ENCODE measurements at regions not wholly inside any gene's neighbourhood (a gene's known extent, or its start where the extent isn't known, plus 50 kb on each side); places are given as distances from the start of the nearest gene placed in this dataset.
"Not testable (repeated sequence)": the region's sequence is repeated elsewhere in the genome, so short reads cannot be mapped to it uniquely, and the experiment has no call there.

DNA sequence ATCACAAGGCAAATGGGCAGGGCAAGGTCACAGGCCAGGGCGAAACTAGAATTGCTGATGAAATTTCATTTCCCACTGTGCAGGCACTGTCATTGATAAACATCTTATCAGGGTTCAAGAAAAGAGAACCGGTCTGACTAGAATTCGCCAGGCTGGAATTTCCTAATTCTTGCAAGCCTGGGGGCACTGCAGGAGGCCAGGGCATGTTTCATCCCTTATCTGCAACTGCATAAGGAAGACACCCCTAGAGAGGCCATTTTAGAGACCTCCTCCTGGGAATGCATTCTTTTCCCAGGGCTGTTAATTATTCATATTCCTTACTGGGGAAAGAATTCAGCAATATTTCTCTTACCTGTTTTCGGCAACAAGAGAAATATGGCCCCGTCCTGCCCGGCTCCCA is 266.2 kb upstream of the CYLC2 start:
- DNase-seq, result no peak

DNA sequence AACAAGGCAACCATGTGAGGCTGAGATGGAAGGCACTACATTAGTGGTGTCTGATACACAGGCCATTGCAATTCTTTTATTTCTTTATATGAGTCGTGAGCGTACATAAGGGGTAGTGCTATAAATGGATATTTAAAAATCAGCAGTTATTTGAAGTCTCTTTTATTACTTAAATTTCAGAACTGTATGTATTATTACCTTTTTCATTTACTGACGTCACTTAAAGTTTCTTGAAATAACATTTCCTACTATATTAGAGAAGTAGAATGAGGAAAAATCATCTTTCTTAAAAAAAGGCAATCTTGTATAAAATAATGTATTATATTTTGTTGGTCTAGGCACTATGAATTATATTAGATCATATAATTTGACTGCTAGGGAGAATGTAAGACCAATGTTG is 280.9 kb upstream of the CYLC2 start:
- no peak for DNase-seq

DNA sequence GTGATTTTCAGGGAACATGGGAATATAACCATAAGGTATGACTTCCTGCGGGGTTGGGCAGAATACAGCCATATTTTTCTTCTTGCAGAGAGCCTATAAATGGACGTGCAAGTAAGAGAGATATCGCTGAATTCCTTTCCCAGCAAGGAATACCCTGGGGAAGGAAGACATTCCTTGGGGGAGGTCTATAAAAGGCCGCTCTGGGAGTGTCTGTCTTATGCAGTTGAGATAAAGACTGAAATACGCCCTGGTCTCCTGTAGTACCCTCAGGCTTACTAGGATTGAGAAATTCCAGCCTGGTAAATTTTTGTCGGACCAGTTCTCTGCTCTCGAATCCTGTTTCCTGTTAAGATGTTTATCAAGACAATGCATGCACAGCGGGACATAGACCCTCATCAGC is 282.2 kb upstream of the CYLC2 start:
- DNase-seq, result not testable (repeated sequence)

DNA sequence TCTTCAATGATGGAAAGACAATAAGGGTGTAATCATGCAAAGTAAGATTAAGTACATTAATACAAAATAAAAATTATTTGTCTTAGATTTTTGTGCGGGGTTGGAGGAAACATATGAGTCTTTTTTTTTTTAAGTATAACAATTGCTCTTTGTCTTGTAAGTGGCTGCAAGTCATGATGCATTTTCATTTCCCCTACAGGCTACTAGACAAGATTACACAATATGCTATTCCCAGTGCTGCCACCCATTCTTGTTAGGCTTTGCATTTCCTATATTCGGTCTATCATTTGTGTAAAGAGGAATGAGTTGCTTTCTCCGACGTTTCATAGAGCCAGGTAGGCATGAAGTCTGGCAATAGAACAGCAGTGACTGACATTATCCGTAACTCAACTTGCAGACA is 294.2 kb upstream of the CYLC2 start:
- DNase-seq, result no peak

DNA sequence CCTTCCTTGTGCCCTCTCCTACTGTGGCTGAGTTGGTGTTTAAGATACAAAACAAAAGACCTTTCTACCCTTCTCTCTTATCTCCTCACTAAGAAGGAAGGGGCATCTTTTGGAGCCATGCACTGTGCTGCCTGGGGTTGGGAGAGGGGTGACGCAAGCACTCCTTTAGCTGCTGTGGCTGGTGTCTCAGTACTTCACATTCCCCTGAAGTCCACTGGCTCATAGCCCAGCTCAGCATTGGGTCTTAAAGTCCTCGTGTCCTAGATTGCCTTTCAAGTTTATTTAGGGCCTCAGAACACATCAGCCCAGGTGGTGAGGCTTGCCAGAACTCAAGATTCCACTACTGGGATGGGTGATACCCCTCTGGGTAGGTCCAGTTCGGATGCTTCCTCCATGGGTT is 325.9 kb upstream of the CYLC2 start:
- DNase-seq, result no peak

DNA sequence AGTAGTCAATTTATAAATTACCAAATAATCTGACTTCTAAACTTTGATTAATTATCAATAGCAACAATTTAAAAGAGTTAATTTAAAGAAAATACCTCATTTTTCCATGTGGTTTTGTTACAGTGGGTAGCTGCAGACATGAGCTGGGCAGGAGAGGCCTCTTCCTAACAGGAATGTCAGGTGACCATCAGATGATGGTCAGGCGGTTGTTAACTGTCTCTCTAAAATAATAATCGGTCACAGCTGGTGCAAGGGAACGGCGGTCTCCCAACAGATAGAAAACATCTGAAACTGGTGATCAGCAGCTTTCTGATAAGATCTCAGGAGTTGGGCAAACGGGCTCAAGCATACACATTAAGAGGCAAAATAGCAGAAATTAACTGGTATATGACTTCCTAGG is 342.7 kb upstream of the CYLC2 start:
- no peak for DNase-seq

DNA sequence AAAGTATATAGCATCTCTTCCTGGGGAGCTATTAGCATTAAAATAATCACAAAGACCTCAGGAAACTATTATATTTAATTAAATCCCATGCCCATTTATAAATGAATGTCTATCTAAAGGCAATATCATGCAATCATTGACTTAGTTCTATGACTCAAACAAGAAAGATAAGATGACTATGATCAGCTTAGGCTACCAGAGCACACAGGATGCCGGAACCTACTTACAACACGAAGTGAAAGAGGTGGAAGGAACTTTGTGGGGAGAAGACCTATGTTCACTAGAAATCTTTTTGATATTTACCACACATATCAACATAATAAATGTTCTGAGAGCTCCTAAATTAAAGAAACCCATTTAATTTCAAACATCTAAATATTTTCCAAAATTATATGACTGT is 344.2 kb upstream of the CYLC2 start:
- no peak for DNase-seq

DNA sequence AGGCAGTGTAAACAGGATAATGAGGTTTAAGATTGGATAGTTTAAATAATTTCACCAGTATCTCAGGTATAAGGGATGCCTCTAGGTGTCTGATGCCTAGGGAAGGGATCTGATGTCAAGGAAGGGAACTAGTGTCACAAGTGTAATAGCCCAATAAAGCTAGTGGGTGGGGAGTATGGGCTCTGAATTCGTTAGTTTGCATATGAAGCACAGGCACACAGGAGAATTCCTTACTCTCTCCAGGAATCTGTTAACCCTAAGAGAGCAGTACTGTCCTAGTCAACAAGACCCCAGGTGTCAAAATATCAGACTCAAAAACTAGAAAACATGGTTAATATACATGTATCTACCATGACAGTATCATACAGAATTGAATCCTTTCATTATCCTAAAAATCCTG is 352.5 kb upstream of the CYLC2 start:
- DNase-seq, result no peak

DNA sequence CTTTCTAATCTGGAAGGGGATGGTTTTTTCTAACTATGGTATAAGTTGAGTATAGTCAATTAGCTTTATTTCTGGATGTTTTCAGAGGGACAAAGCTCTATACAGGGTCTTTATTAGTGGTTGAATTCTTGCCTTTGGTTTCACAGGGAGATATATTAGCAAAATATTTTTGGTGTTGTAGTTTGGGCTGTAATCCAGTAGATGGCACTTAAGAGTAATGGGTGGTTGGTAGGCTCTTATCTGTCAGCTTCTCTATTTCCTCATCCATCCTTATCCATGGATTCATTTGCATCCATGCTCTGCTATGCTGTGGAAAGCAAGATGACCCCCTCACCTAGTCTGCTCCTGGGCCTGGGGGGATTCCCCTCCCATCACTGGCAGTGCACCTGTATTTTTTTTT is 363.6 kb upstream of the CYLC2 start:
- DNase-seq, result no peak

DNA sequence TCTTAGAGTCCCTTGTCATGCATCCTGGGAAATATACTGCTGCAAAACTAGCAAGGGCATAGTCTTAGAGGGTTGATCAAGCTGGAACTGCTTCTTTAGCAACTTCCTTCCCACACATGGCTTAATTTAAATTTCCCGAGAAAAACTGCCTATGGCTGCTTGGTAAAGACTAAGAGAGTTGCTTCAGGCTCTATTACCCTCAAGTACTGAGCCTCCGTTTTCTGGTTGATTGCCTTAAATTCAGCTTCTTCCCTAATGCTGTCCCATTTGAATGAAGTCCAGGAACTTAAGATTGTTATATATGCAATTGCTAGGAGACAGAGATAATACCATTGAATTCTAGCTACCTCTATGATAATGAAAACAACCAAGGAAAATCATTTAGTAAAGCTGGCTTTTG is 385.7 kb upstream of the CYLC2 start:
- no peak for DNase-seq

DNA sequence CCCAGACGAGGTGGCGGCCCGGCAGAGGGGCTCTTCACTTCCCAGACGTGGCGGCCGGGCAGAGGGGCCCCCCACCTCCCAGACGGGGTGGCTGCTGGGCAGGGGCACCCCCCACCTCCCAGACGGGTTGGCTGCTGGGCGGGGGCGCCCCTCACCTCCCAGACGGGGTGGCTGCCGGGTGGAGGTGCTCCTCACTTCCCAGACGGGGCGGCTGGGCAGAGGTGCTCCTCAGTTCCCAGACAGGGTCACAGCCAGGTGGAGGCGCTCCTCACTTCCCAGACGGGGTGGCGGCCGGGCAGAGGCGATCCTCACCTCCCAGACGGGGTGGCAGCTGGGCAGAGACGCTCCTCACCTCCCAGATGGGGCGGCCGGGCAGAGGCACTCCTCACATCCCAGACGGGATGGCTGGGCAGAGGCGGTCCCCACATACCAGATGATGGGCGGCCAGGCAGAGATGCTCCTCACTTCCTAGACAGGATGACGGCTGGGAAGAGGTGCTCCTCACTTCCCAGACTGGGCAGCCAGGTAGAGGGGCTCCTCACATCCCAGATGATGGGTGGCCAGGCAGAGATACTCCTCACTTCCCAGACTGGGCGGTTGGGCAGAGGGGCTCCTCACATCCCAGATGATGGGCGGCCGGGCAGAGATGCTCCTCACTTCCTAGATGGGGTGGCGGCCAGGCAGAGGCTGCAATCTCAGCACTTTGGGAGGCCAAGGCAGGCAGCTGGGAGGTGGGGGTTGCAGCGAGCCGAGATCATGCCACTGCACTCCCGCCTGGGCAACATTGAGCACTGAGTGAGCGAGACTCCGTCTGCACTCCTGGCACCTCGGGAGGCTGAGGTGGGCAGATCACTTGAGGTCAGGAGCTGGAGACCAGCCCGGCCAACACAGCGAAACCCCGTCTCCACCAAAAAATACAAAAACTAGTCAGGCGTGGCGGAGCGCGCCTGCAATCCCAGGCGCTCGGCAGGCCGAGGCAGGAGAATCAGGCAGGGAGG is 391.6 kb upstream of the CYLC2 start:
- not testable (repeated sequence) for DNase-seq

DNA sequence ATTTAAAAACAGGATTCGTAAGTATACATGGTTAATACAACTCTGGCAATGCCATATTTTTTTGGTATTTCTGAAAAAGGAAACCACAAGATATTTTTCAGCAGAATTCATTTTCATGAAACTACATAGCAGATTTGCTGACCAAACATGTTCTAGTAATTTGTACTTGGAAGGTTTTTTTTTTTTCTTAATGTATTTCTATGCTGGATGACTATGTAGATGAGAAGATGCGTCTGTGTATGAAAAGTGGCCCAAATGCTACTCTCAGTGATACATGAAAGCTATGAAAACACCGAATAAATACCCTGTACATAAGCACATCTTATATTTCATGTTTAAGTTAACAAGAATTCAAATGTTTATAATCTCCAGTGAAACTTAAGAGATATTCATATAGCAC is 400.9 kb upstream of the CYLC2 start:
- no peak for DNase-seq

DNA sequence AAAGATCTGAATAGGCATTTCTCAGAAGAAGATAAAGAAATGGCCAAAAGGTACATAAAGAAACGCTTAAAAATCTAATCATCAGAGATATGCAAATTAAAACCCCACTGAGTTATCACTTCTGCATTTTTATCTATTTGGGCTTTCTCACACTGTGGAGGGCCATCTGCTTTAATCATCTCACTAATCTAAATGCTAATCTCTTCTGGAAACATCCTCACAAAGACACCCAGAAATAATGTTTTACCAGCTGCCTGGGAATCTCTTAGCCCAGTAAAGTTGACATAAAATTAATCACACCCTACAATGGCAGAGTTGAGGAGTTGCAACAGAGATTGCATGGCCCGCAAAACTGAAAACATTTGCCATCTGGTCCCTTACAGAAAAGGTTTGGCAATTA is 407.9 kb upstream of the CYLC2 start:
- no peak for DNase-seq

DNA sequence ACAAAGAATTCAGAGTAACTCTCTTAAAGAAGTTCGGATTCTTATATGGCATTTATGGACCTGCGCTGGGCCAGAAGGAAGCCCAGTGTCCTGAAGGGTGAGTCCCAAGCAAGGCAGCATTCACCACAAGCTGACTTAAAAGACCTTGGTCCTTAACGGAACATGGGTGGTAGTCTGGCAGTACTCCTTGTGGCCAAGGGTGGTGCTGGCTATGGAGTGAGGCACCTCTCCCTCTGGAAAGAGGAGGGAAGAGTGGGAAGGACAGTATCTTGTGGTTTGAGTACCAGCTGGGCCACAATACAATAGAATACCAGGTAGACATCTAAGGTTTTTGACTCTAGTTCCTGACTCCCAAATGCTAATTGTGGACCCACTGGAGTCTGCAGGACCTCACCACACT is 425.7 kb upstream of the CYLC2 start:
- no peak for DNase-seq

DNA sequence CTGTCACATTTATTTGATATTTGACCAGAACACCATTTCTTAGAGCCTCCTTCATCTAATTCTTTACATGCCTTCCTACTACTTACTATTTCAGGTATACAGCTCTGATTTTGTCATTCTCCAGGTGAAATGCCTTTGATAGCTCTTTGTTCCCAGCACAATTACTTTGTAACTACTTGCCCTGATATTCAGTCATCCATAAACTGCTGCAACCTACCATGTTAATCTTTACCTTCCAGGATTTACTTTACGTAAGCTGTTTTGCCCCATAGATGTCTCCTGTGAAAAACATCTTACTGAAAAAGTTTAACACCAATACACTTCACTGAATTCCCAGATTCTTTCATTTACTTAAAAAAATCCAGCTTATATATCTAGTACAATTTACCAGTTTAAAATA is 443.8 kb upstream of the CYLC2 start:
- DNase-seq, result no peak

DNA sequence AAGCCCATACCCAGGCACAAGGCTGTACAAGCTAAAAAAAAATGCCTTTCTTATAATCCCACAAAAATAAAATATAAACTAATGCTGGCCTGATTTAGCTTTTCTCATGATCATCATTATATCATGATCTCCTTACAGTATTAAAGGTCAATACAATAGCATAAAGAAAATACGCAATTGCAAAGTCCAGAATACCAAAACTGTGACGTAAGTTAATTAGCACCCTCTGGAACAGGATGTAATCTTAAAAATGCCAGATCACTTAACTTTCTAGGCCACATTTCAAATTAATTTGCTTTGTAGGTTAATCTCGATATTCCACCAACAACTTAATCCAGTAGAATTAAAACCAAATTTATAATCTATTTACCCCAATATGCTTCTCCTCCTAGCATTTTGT is 444.2 kb upstream of the CYLC2 start:
- no peak for DNase-seq

DNA sequence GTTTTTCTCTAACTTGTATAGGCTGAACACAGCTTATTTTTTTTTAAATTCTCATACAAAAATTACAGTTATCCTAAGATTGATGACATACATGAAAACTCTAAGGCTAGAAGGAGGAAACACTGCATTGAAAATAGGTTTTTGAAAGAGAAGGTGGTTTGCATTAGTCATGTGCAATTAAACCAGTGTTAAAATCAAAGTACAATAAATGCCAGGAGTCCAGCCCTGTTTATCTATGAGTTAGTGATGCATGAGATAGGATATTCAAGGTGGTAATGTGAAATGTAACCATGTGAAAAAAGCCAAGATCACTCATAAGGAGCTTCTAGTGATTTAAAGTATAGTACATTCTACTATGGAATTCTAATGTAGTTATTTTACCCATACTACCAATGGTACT is 444.9 kb upstream of the CYLC2 start:
- DNase-seq, result no peak

DNA sequence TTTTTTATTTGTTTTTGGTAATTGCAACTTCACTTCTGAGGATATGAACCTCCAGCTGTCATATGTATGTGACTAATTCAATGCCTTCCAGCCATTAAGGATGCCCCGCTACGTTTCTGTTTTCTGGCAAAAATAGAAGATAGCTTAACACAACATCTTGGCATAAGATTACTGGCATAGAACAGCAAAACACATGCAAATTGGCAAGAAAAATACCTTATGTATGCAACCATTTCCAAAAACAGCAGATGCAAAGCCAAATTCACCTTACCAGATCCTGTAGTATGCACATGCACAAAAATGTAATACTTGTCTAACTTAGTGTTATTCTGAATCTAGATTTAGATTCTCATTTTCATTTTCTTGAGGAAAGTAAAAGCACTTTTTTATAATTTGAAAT is 461.1 kb upstream of the CYLC2 start:
- DNase-seq, result no peak

DNA sequence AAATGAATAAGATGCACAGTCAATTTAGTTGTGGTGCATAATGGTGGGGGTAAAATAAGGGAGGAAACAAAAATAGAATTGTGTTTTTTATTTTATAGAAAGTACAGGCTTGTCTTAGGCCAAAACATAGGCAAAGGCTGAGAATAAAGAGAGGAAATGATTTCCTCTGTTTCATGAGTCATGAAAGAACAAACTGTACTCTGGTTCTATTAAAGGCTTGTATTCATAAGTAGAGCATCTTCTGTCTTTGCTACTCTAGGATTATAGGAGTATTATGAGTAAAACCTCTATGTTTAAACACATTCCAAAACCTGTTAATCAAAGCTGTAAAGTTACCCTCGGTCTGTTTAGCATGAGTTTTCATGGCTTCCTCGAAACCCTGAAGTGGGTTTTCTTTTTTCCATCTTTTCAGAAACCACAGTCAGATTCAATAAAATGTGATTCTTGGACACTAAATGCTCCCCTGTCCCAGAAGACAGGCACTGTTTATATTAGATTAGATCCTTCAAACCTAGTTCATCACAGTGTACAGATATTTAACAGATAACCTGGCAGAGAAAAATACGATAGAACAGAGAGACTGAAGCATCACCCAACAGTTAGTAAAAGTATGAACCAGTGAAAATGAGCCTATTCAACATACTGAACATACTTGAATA is 473.9 kb upstream of the CYLC2 start:
- DNase-seq, result no peak

DNA sequence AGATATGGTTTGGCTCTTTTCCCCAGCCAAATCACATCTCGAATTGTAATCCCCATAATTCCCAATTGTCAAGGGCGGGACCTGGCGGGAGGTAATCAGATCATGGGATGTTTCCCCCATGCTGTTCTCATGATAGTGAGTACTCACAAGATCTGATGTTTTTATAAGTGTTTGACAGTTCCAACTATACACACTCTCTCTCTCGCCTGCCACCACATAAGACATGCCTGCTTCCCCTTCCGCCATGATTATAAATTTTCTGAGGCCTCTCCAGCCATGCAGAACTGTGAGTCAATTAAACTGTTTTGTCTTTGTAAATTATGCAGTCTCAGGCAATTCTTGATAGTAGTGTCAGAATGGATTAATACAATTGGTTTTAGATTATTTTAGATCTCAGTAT is 475.7 kb upstream of the CYLC2 start:
- no peak for DNase-seq

DNA sequence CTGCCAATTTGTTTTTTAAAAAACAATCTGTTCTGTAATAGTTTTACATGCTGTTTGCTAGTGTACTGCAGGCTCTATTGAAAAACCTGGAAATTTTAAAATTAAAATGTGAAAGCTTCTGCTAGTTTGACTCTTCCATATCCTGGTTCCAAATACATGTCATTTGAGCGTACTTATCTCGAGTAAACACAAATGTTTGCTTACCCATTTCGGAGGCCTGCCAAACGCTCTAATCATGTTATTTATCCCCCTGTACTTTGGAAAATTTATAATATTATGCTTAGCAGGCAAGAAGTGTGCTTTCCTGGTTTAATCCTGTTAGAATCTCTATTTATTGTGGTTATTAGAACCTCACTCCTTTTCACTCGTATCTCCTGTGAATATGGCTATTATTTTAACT is 476.8 kb upstream of the CYLC2 start:
- DNase-seq, result no peak

DNA sequence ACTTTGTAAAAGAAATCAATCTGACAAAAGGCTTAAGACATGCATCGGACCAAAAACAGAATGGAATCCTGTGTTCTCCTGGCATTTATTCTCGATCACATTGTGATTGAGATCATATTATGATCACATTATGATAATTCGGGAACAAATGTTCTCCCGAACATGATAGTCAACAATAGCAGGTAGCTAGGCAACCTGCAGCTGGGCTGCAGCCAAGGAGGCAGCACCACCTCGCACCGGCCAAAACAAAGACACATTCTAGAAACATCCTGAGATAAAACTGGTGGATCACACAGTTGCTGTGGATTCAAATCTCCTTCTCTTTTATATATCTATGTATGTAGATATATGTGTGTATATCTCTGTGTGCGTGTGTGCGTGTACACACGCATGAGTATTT is 480.6 kb upstream of the CYLC2 start:
- no peak for DNase-seq

DNA sequence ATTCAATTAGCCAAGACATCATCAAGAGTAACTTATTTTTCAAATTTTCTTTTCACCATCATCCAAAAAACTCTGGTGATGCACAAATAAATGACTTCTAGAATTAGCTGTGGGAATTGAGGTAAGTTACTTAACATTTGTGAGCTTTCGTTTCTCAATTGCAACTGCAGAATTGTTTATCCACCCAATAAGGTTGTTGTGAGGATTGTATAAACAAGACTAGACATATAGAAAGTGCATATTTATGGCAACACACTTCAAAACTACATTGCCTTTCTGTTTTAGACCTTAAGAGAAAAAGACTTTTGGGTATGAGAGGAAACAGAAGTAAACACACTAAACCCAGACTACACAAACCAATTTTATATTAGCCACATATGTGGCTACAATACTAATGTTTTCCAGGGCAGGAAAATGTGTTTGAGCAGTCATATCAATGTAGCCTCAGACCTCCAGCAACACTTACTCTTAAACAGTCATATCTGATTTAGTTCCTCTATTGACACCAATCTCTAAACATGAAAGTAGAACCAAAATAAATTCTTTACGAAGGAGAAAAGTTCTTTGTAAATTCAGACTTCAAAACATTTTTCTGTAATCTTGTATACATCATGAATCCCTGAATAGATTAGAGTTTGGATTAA is 488.0 kb upstream of the CYLC2 start:
- no peak for DNase-seq

DNA sequence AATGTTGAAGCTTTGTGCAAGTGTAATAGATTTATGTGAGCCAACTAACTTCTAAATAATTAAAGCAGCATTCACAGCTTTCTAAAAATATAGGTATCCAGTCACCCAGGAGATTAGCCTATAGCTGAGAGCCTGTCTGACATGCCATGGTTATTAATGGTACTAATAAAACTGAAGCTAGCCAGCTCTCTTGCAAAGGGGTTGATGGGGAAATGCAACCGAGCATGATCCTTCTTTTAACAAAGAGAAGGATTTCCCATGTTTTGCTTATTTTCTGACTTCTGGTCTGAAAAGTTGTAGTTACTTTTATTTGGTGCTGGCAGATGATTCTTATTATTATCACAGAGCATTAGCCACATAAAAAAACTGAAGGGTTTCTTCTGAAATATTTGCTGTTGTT is 488.7 kb upstream of the CYLC2 start:
- DNase-seq, result no peak

All from fibroblast of skin of abdomen (primary cell).